Activated CD8-positive, alpha-beta memory T cell treated with anti-CD3 and anti-CD28 coated beads for 36 hours (primary cell): ENCODE measurements at regions not wholly inside any gene's neighbourhood (a gene's known extent, or its start where the extent isn't known, plus 50 kb on each side); places are given as distances from the start of the nearest gene placed in this dataset.
"Not testable (repeated sequence)": the region's sequence is repeated elsewhere in the genome, so short reads cannot be mapped to it uniquely, and the experiment has no call there.

ENCODE experiments used
- CTCF ChIA-PET: fragments of 350-600 bp; sonication (Branson Sonifier 250); formaldehyde crosslinking; loops from one replicate; lab custom pipeline; 2021; ENCODE audit warnings: antibody characterized with exemption; lab: Charles Lee
- POLR2A ChIA-PET: fragments of 350-600 bp; sonication (Branson Sonifier 250); formaldehyde crosslinking; loops from one replicate; lab custom pipeline; 2021; ENCODE audit warnings: antibody characterized with exemption; lab: Charles Lee

DNA sequence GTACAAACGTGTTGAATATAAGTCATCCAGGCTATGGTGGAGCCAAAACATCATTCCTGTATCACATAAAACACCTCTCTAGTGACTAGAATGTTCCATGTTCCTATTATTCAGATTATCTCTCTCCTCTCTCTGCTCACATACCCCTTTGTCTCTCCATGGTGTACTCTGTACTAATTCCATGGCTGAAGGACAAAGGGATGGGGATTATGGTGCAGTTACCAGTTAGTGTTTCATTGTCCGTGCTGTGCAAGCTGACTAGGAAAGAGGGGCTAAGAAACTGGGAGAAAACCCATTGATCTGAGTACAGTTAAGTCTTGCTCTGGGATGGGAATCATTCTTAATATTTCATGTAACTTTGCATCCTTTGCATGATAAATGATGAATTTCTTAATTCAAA is 397.4 kb upstream of the NOX3 start:
- ChIA-PET CTCF (no interaction called here), POLR2A (no interaction called here)

GRCh38 chr6:155850408-155850841 is 394.8 kb upstream of the NOX3 start:
- ChIA-PET CTCF (no interaction called here), POLR2A (no interaction called here)

DNA sequence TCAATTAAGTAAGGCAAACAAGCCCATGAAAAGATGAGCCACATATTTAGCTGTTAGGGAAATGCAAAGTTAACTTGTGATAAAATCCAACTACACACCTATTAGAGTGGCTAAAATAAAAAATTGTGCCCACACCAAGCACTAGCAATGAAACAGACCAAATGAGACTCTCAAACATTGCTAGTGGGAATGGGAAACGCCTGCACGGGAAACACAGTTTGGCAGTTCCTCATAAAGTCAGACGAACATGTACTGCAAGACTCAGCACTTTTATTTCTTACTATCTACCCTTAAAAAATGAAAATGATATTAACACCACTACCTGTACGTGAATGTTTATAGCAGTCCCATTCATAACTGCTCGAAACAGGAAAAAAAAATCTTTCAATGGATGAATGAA is 392.1 kb upstream of the NOX3 start:
- ChIA-PET POLR2A (no interaction called here), CTCF (no interaction called here)

GRCh38 chr6:155837474-155837873 is 381.8 kb upstream of the NOX3 start:
- ChIA-PET POLR2A (no interaction called here), CTCF (no interaction called here)

- CTCF ChIA-PET, result no interaction called here
- POLR2A ChIA-PET, result no interaction called here
These were observed 377.0 kb upstream of the NOX3 start for GRCh38 chr6:155832596-155832995.

DNA sequence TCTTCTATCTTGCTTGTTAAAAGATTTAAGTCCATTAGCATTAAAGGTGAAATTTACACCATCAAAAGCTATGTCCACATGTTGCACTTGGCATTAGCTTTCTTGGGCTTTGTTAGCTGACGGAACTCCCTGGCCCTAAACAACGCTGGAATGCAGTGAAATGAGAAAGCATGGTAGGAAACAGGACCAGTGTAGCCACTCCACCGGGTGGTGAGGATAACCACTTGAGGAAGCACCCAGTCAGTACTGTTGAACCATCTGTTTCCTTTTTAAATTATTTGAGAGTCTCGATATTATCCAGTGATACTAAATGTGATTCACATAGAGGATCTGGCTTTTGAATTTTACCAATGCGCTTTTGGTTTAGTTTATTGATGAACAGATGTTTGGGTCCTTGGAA is 374.9 kb upstream of the NOX3 start:
- CTCF ChIA-PET, result no interaction called here

DNA sequence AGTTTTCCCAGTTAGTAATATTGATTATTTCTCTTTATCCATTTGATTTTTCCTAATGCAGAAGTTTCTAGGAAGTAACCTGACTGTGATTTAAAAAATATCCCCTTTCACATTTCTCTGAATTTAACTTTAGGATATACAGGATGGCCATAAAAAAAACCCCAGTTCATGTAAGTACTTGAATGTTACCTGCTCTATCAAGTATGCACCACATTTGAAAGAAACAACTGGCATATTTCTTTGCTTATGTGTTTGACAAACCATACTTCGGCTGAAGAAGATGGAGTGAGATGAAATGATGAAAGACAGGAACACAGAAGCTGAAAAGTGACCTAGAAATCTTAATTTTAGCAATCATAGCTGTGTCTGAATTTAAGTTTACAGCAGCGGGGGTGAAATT is 374.0 kb upstream of the NOX3 start:
- CTCF ChIA-PET, result no interaction called here
- POLR2A ChIA-PET, result no interaction called here

More for the DNA sequence above, 374.9 kb upstream of the NOX3 start:
- POLR2A ChIA-PET, result no interaction called here

- CTCF ChIA-PET, result no interaction called here
These were observed 373.4 kb upstream of the NOX3 start for GRCh38 chr6:155828989-155829388.

DNA sequence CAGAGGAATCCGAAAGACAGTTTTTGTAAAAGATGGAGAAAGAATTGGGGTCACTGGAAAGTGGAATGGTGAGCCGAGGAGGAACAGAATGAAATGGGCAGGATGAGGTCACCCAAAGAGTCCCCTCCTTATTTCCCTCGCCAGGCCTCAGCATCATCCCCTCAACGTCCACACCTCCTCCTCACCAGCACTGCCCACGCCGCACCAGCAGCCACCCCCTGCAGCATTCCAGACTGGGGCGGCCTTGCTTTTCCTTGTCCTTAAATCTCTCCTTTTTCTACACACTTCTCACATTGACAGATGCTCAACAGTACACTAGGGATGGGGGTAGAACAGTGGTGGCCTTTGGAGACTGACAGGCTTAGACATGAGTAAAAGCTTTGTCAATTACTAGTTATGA is 363.1 kb upstream of the NOX3 start:
- ChIA-PET POLR2A (no interaction called here), CTCF (no interaction called here)

More at GRCh38 chr6:155828989-155829388, 373.4 kb upstream of the NOX3 start:
- POLR2A ChIA-PET, result no interaction called here

DNA sequence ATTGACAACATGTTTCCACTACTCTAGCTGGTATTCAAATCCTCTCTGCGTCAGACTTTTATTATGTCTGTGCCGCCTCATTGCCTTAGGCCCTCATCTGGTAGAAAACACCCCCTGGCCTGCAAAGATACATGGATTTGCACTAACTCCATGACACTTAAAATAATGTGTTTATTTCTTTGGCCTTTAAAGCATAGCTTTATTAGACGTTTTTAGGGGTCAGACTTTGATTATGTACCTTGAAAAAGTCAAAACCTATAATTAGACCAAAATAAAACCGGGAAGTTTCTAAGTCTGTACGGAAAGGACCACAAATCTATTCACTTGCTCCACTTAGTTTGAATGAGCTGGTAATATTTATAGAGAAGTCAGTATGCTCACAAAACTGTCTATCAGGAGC is 357.9 kb upstream of the NOX3 start:
- CTCF ChIA-PET, result no interaction called here

DNA sequence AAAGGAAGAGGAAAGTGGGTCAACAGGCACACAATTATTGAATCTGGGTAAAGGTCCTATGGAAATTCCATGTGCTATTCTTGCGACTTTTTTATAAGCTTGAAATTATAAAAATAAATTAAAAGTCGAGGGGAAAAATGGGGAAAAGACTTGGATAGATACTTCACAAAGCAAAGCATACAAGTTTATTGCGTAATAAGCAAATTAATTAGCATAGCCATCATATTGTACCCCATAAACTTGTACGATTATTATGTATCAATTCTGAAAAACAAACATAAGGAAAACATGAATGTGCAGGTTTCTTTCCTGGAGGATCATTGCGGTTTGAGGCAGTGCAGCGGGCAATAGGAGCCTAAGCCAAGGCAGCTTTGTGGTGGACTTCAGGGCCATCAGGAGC is 351.6 kb upstream of the NOX3 start:
- ChIA-PET POLR2A (no interaction called here), CTCF (no interaction called here)

More for the DNA sequence above, 357.9 kb upstream of the NOX3 start:
- POLR2A ChIA-PET, result no interaction called here

GRCh38 chr6:155801046-155801445 is 345.4 kb upstream of the NOX3 start:
- CTCF ChIA-PET, result no interaction called here
- POLR2A ChIA-PET, result no interaction called here

GRCh38 chr6:155798876-155799275 is 343.2 kb upstream of the NOX3 start:
- POLR2A ChIA-PET, result not testable (repeated sequence)

GRCh38 chr6:155795173-155795796 is 339.6 kb upstream of the NOX3 start:
- CTCF ChIA-PET, result no interaction called here
- POLR2A ChIA-PET, result no interaction called here

More at GRCh38 chr6:155798876-155799275, 343.2 kb upstream of the NOX3 start:
- CTCF ChIA-PET, result not testable (repeated sequence)

- POLR2A ChIA-PET, result no interaction called here
- CTCF ChIA-PET, result no interaction called here
These were observed 336.3 kb upstream of the NOX3 start for GRCh38 chr6:155791891-155792290.

DNA sequence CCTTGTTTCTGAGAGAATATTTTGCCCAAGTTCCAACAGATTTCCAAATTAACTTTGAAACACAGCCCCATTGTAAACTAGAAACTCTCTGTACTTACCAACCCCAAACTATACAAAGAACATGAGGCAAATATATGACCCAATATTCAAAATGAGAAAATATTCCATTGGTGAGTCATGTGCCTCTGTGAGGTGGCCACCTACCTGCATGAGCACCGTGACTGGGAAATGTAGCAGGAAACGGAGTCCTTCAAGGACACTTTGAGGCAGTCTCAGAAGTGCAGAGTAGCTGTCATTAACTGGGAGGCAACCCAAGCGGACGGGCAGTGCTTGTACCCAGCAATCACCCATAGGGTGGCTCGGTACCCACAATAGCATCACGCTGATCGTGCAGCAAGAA is 335.5 kb upstream of the NOX3 start:
- POLR2A ChIA-PET, result no interaction called here
- CTCF ChIA-PET, result no interaction called here

- POLR2A ChIA-PET, result no interaction called here
- CTCF ChIA-PET, result no interaction called here
These were observed 331.5 kb upstream of the NOX3 start for GRCh38 chr6:155787168-155787567.

DNA sequence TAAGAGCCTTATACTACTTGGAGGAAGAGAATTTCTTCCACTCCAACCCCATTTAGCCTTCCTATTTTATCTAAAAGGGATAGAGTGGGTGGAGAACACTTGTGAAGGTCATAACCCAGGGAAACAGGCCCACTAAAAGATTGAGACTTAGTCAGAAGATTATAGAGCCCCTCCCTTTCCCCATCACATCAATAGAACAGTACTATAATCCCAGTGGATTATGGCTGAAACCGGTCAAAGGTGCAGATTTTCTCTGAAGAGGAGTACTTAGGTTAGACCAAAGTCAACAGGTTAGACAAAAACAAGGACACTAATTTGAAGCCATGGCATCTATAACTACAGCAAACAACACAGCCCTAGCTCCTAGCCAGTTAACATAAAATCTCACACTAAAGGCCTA is 330.9 kb upstream of the NOX3 start:
- POLR2A ChIA-PET, result no interaction called here

GRCh38 chr6:155782739-155783459 is 327.3 kb upstream of the NOX3 start:
- ChIA-PET POLR2A (no interaction called here), CTCF (no interaction called here)

More for the DNA sequence above, 330.9 kb upstream of the NOX3 start:
- CTCF ChIA-PET, result no interaction called here

DNA sequence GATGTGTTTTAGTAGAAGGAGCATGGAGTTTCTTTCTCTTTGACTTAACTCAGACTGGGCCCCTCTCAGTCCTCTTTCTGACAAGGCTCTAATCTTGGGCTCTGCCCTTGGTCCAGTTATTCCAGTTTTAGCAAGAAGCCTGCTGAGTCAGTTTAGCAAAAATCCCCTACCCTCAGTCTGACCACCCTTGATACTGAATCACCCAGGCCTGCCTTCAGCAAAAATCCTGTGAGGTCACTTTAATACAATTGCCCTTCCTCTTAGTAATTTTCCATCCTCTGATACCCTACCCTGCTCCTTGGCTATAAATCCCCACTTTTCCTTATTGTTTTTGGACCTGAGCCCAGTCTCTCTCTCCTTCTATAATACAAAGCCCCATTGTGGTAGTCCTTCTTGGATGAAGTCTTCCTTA is 326.7 kb upstream of the NOX3 start:
- ChIA-PET POLR2A (no interaction called here), CTCF (no interaction called here)

DNA sequence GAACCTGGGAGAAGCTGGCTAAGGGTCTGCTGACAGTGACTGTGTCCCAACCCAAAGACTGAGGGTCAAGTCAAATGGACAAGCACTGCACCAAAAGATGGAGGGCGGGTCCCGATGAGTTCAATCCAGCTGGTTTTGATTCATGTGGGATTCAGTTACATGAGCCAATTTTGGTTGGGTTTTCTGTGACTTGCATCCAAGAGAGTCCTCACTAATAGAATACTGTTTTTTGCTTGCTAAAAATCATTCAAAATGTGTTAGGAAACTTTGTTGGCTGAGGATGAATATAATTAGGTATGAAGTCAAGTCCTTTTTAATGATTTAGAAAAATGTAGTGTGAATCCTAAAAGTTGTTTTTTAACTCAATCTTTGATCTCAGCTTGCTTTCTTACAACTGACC is 323.8 kb upstream of the NOX3 start:
- ChIA-PET POLR2A (no interaction called here), CTCF (no interaction called here)
